ENCODE measurements at regions not wholly inside any gene's neighbourhood (a gene's known extent, or its start where the extent isn't known, plus 50 kb on each side); places are given as distances from the start of the nearest gene placed in this dataset.

GRCh38 chr5:173782671-173783101, 105.5 kb upstream of the CPEB4 start:
- Mint-ChIP-seq H3K27ac (ENCODE audit: unreplicated experiment) (no peak overlapping the region), H3K9me3 (ENCODE audit: unreplicated experiment) (no peaks in the 10 kb centered on the region), H3K4me3 (ENCODE audit: unreplicated experiment) (no peak overlapping the region), H3K36me3 (ENCODE audit: unreplicated experiment) (no peaks in the 10 kb centered on the region), H3K4me1 (ENCODE audit: low read depth, unreplicated experiment) (peaks cover 32% of the 10 kb centered on the region), H3K27me3 (ENCODE audit: unreplicated experiment) (peaks cover 11% of the 10 kb centered on the region)
- TF ChIP-seq, protein P1, sequence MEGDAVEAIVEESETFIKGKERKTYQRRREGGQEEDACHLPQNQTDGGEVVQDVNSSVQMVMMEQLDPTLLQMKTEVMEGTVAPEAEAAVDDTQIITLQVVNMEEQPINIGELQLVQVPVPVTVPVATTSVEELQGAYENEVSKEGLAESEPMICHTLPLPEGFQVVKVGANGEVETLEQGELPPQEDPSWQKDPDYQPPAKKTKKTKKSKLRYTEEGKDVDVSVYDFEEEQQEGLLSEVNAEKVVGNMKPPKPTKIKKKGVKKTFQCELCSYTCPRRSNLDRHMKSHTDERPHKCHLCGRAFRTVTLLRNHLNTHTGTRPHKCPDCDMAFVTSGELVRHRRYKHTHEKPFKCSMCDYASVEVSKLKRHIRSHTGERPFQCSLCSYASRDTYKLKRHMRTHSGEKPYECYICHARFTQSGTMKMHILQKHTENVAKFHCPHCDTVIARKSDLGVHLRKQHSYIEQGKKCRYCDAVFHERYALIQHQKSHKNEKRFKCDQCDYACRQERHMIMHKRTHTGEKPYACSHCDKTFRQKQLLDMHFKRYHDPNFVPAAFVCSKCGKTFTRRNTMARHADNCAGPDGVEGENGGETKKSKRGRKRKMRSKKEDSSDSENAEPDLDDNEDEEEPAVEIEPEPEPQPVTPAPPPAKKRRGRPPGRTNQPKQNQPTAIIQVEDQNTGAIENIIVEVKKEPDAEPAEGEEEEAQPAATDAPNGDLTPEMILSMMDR (IDR thresholded peaks at IDR 0.05; ENCODE audit: partially characterized antibody, unreplicated experiment): no peak
- no peak for DNase-seq

- no peak for DNase-seq
- Mint-ChIP-seq H3K4me3 (ENCODE audit: unreplicated experiment) (no peak overlapping the region), H3K9me3 (ENCODE audit: unreplicated experiment) (no peaks in the 10 kb centered on the region), H3K4me1 (ENCODE audit: low read depth, unreplicated experiment) (peaks cover 33% of the 10 kb centered on the region), H3K36me3 (ENCODE audit: unreplicated experiment) (no peaks in the 10 kb centered on the region), H3K27ac (ENCODE audit: unreplicated experiment) (no peak overlapping the region), H3K27me3 (ENCODE audit: unreplicated experiment) (peaks cover 11% of the 10 kb centered on the region)
- TF ChIP-seq, protein P1 (IDR thresholded peaks at IDR 0.05; ENCODE audit: partially characterized antibody, unreplicated experiment): no peak
These were observed 104.8 kb upstream of the CPEB4 start for GRCh38 chr5:173783371-173783770.

DNA sequence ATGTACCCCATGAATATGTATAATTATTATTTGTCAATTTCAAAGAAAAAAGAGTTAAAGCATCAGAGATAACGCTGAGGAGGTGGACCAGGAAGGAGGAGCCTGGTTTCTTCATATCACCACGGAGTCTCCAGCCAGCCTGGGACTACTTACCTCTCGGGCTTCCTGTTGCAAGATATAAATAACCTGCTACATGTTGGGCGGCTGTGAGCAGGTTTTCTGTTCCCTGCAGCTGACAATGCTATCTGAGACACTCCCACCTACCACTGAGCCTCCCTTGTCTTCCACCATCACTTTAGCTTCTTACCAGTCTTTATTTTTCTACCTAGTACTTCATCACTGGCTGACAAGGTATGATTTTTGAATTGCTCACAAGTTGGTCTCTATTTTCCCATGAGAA, 102.7 kb upstream of the CPEB4 start:
- peaks cover 33% of the 10 kb centered on the region for H3K4me1 Mint-ChIP-seq (ENCODE audit: low read depth, unreplicated experiment)
- H3K36me3 Mint-ChIP-seq (ENCODE audit: unreplicated experiment): no peaks in the 10 kb centered on the region
- TF ChIP-seq, protein P1 (IDR thresholded peaks at IDR 0.05; ENCODE audit: partially characterized antibody, unreplicated experiment): no peak
- H3K9me3 Mint-ChIP-seq (ENCODE audit: unreplicated experiment): no peaks in the 10 kb centered on the region
- peaks cover 15% of the 10 kb centered on the region for H3K27me3 Mint-ChIP-seq (ENCODE audit: unreplicated experiment)
- no peak for DNase-seq
- peak overlapping the region; percentile 25 for H3K27ac Mint-ChIP-seq (ENCODE audit: unreplicated experiment)
- no peak overlapping the region for H3K4me3 Mint-ChIP-seq (ENCODE audit: unreplicated experiment)

- no peaks in the 10 kb centered on the region for H3K36me3 Mint-ChIP-seq (ENCODE audit: unreplicated experiment)
- H3K27me3 Mint-ChIP-seq (ENCODE audit: unreplicated experiment): peaks cover 12% of the 10 kb centered on the region
- TF ChIP-seq, protein P1 (IDR thresholded peaks at IDR 0.05; ENCODE audit: partially characterized antibody, unreplicated experiment): no peak
- no peak for DNase-seq
- no peak overlapping the region for H3K4me3 Mint-ChIP-seq (ENCODE audit: unreplicated experiment)
- H3K9me3 Mint-ChIP-seq (ENCODE audit: unreplicated experiment): no peaks in the 10 kb centered on the region
- peaks cover 33% of the 10 kb centered on the region for H3K4me1 Mint-ChIP-seq (ENCODE audit: low read depth, unreplicated experiment)
- H3K27ac Mint-ChIP-seq (ENCODE audit: unreplicated experiment): peak overlapping the region; percentile 25
These were observed 102.3 kb upstream of the CPEB4 start for GRCh38 chr5:173785866-173786265.

DNA sequence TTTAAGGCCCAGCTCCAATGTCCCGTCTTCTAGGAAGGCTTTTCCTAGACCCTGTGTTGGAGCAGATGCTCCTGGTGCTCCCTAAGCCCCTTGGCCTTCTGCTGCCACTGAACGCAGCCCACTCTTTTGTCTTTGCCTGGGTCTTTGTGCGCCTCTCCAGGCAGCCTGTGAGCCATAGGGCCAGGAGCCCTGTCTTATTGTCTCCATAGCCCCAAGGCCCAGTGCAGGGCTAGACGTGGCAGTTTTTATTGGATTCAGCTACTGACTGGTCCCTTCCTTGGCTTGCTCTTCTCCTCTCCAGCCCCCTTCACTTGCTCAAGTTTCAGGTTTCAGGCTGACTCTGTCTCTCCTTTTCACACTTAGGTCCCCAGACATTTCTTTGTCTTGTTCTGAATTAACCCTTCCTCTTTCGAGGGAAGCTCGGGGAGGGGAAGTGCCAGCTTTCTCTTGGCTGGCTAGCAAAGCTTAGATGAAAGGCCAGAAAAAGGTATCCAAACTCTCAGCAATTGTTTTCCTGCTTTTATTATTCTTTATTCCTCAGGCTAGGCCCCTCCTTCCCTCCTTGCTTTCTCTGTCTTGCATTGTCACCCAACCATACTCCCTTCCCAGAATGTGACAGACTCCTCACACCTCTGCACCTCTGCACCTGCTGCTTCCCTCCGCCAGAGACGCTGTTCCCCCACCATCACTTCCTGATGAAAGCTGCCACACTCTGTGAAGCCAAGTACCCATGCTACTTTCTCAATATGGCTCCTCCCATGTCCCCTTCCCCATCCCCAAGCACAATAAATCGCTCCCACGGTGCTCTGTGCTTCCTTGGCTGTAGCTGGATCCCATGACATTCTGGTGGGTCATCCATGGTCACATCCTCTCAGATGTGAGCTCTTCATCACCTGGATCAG, 101.6 kb upstream of the CPEB4 start:
- DNase-seq: no peak
- Mint-ChIP-seq H3K36me3 (ENCODE audit: unreplicated experiment) (no peaks in the 10 kb centered on the region), H3K4me3 (ENCODE audit: unreplicated experiment) (peak overlapping the region; percentile 2)

More for the DNA sequence above, 101.6 kb upstream of the CPEB4 start:
- Mint-ChIP-seq H3K9me3 (ENCODE audit: unreplicated experiment) (no peaks in the 10 kb centered on the region), H3K4me1 (ENCODE audit: low read depth, unreplicated experiment) (peaks cover 30% of the 10 kb centered on the region), H3K27ac (ENCODE audit: unreplicated experiment) (peak overlapping the region; percentile 54), H3K27me3 (ENCODE audit: unreplicated experiment) (peaks cover 12% of the 10 kb centered on the region)
- TF ChIP-seq, protein P1 (IDR thresholded peaks at IDR 0.05; ENCODE audit: partially characterized antibody, unreplicated experiment): no peak
